Esophagus muscularis mucosa (tissue), 4 donors: ENCODE measurements at regions not wholly inside any gene's neighbourhood (a gene's known extent, or its start where the extent isn't known, plus 50 kb on each side); places are given as distances from the start of the nearest gene placed in this dataset.

Experiments
- DNase-seq: peaks from one replicate; pipeline ENCODE4 v3.0.0-alpha.2; 2017; ENCODE audit errors: extremely low spot score
- H3K27ac ChIP-seq, 4 donors: fragments of 200-600 bp; sonication (generic); replicated peaks in 1 of 4; 1 replicate in 3 of 4; 2 replicates in 1 of 4; pipeline ENCODE4 v1.5.1; 2016 to 2019; ENCODE audit warnings: mild to moderate bottlenecking in 1 of 4
- H3K27me3 ChIP-seq, 4 donors: fragments of 200-600 bp; sonication (generic); one replicate each; pipeline versions ENCODE4 v1.5.1 to v1.6.0; 2016 to 2019
- H3K36me3 ChIP-seq, 4 donors: fragments of 200-600 bp; sonication (generic); one replicate each; pipeline ENCODE4 v1.5.1; 2016 to 2019
- H3K4me1 ChIP-seq, 4 donors: fragments of 200-600 bp; sonication (generic); one replicate each; pipeline ENCODE4 v1.5.1; 2016 to 2019
- H3K4me3 ChIP-seq, 4 donors: fragments of 200-600 bp; sonication (generic); 1 replicate in 2 of 4; 2 replicates in 2 of 4; pipeline ENCODE4 v1.5.1; 2016 to 2019; ENCODE audit warnings: mild to moderate bottlenecking in 4 of 4, moderate library complexity in 1 of 4
- H3K9me3 ChIP-seq, 4 donors: fragments of 200-600 bp; sonication (generic); 1 replicate in 3 of 4; 2 replicates in 1 of 4; pipeline ENCODE4 v1.5.1; 2016 to 2019
- EP300 ChIP-seq: sonication (generic); formaldehyde crosslinking; IDR thresholded peaks from one replicate; pipeline ENCODE4 v1.6.1; 2017; ENCODE audit warnings: antibody characterized with exemption
- POLR2A ChIP-seq: fragments of 450-650 bp; IDR thresholded peaks from one replicate; pipeline ENCODE4 v1.6.1; 2017; ENCODE audit warnings: antibody characterized with exemption, moderate library complexity, mild to moderate bottlenecking, low read depth
- POLR2AphosphoS5 ChIP-seq, 2 donors: sonication (generic); formaldehyde crosslinking; IDR thresholded peaks; one replicate each; pipeline ENCODE4 v1.6.1; 2017; ENCODE audit warnings: antibody characterized with exemption in 2 of 2
- WGBS: methylation state at CpG from one replicate; pipeline ENCODE4 v1.1.5; 2018; 5-methylcytosine and 5-hydroxymethylcytosine counted together
- intact Hi-C: fragments of 100-400 bp; cut with DNase I; formaldehyde crosslinking; loops from one replicate; pipeline ENCODE4 v1.15.1; 2023
- TF ChIP-seq, protein P1 (sequence below), 3 experiments: fragments of 200-600 bp in 2 of 3; fragments of 450-650 bp in 1 of 3; sonication (generic) in 2 of 3; IDR thresholded peaks; one replicate each; pipeline ENCODE4 v1.5.1; 2017 to 2019; ENCODE audit warnings: antibody characterized with exemption in 3 of 3, mild to moderate bottlenecking in 2 of 3, moderate library complexity in 1 of 3

GRCh38 chr2:143977356-143977755 lies 542.6 kb downstream of the ZEB2 start:
- no peak for DNase-seq
- no peaks in the 10 kb centered on the region for H3K36me3 ChIP-seq
- no peaks in the 10 kb centered on the region for H3K27me3 ChIP-seq
- no peak overlapping the region for H3K4me3 ChIP-seq
- TF ChIP-seq EP300, result no peak
- TF ChIP-seq, protein P1, sequence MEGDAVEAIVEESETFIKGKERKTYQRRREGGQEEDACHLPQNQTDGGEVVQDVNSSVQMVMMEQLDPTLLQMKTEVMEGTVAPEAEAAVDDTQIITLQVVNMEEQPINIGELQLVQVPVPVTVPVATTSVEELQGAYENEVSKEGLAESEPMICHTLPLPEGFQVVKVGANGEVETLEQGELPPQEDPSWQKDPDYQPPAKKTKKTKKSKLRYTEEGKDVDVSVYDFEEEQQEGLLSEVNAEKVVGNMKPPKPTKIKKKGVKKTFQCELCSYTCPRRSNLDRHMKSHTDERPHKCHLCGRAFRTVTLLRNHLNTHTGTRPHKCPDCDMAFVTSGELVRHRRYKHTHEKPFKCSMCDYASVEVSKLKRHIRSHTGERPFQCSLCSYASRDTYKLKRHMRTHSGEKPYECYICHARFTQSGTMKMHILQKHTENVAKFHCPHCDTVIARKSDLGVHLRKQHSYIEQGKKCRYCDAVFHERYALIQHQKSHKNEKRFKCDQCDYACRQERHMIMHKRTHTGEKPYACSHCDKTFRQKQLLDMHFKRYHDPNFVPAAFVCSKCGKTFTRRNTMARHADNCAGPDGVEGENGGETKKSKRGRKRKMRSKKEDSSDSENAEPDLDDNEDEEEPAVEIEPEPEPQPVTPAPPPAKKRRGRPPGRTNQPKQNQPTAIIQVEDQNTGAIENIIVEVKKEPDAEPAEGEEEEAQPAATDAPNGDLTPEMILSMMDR (IDR thresholded peaks at IDR 0.05), result no peak
- no peak for TF ChIP-seq POLR2A
- no peak for TF ChIP-seq POLR2AphosphoS5 (IDR thresholded peaks at IDR 0.05)
- no peaks in the 10 kb centered on the region for H3K9me3 ChIP-seq
- WGBS, result 94% methylated on average over 6 of the region's 6 CpGs
- intact Hi-C loops, result no loop called here
- H3K27ac ChIP-seq, result no peak overlapping the region
- no peaks in the 10 kb centered on the region for H3K4me1 ChIP-seq

GRCh38 chr2:143975216-143975615 lies 544.7 kb downstream of the ZEB2 start:
- WGBS, result 92% methylated on average over 1 of the region's 1 CpG
- H3K36me3 ChIP-seq, result no peaks in the 10 kb centered on the region
- no peak for DNase-seq
- H3K4me3 ChIP-seq, result no peak overlapping the region
- no peak overlapping the region for H3K27ac ChIP-seq
- TF ChIP-seq POLR2AphosphoS5 (IDR thresholded peaks at IDR 0.05) (no peak), EP300 (no peak), POLR2A (no peak)
- TF ChIP-seq, protein P1 (IDR thresholded peaks at IDR 0.05), result no peak
- intact Hi-C loops, result no loop called here
- no peaks in the 10 kb centered on the region for H3K27me3 ChIP-seq
- H3K9me3 ChIP-seq, result no peaks in the 10 kb centered on the region
- H3K4me1 ChIP-seq, result no peaks in the 10 kb centered on the region

GRCh38 chr2:143974262-143974661 lies 545.7 kb downstream of the ZEB2 start:
- H3K27me3 ChIP-seq, result no peaks in the 10 kb centered on the region
- H3K4me3 ChIP-seq, result no peak overlapping the region
- no peak for DNase-seq
- no peaks in the 10 kb centered on the region for H3K36me3 ChIP-seq
- no peaks in the 10 kb centered on the region for H3K4me1 ChIP-seq
- H3K27ac ChIP-seq, result no peak overlapping the region
- H3K9me3 ChIP-seq, result no peaks in the 10 kb centered on the region
- intact Hi-C loops, result no loop called here
- no peak for TF ChIP-seq EP300
- TF ChIP-seq, protein P1 (IDR thresholded peaks at IDR 0.05), result no peak
- no peak for TF ChIP-seq POLR2A
- no peak for TF ChIP-seq POLR2AphosphoS5 (IDR thresholded peaks at IDR 0.05)
- 94% methylated on average over 1 of the region's 1 CpG for whole genome bisulfite sequencing

DNA sequence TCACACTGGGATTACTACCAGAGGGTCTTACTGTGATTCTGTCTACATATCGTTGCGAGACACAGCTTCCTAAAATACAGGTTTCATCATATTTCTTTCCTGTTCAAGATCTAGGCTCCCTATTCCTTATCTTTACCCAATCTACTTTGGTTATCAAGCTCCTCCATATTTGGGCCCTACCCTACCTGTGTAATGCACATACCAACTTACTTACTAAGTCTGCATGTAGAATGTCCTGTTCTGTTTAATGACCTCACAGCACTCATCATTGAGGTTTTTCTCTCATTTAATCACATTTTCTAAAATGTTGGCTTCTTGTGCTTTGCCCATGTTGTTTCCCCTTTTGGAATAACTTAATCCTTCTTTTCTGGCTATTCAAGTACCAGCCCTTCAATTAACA lies 551.1 kb downstream of the ZEB2 start:
- Histone ChIP-seq H3K27ac (no peak overlapping the region), H3K27me3 (no peaks in the 10 kb centered on the region), H3K9me3 (no peaks in the 10 kb centered on the region), H3K36me3 (no peaks in the 10 kb centered on the region), H3K4me3 (no peak overlapping the region), H3K4me1 (no peaks in the 10 kb centered on the region)
- WGBS, result 91% methylated on average over 2 of the region's 2 CpGs
- intact Hi-C loops, result no loop called here
- TF ChIP-seq EP300 (no peak), POLR2A (no peak), POLR2AphosphoS5 (IDR thresholded peaks at IDR 0.05) (no peak)
- TF ChIP-seq, protein P1 (IDR thresholded peaks at IDR 0.05), result no peak
- DNase-seq, result no peak

DNA sequence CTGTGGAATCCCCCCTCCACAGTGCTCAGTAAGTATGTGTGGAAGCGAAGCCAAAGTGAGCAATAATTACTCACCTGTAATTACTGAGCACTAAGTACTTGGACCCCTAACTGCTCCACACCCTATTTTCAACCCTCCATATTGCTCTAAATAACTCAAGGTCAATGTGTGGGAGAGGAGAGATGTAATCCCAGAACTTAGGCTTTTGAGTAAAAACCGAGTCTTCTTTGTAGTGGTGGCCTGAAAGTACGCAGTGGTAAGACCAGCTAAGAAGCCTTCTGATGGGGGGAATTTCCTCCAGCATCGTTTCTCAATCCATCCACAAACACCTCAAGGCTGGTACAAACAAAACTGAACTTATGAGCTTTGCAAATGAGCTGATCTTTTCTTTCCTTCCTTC lies 551.6 kb downstream of the ZEB2 start:
- Histone ChIP-seq H3K27me3 (no peaks in the 10 kb centered on the region), H3K4me1 (no peaks in the 10 kb centered on the region), H3K4me3 (no peak overlapping the region), H3K9me3 (no peaks in the 10 kb centered on the region), H3K27ac (no peak overlapping the region), H3K36me3 (no peaks in the 10 kb centered on the region)
- 88% methylated on average over 4 of the region's 4 CpGs for WGBS
- no peak for TF ChIP-seq EP300
- TF ChIP-seq, protein P1 (IDR thresholded peaks at IDR 0.05), result no peak
- TF ChIP-seq POLR2A, result no peak
- TF ChIP-seq POLR2AphosphoS5 (IDR thresholded peaks at IDR 0.05), result no peak
- intact Hi-C loops, result no loop called here
- no peak for DNase-seq
